Activated CD8-positive, alpha-beta T cell treated with anti-CD3 and anti-CD28 coated beads for 36 hours (primary cell): ENCODE measurements at regions not wholly inside any gene's neighbourhood (a gene's known extent, or its start where the extent isn't known, plus 50 kb on each side); places are given as distances from the start of the nearest gene placed in this dataset.

ENCODE experiments used
- ATAC-seq: fragments of 200-7000 bp; cut with Tn5 transposase; one replicate; pipeline ENCODE4 v1.10.0; 2021; ENCODE audit warnings: mild to moderate bottlenecking, moderate library complexity
- CTCF ChIA-PET: fragments of 350-600 bp; sonication (Branson Sonifier 250); formaldehyde crosslinking; loops from one replicate; lab custom pipeline; 2021; ENCODE audit warnings: antibody characterized with exemption; lab: Charles Lee
- POLR2A ChIA-PET: fragments of 350-600 bp; sonication (Branson Sonifier 250); formaldehyde crosslinking; loops from one replicate; lab custom pipeline; 2021; ENCODE audit warnings: antibody characterized with exemption; lab: Charles Lee
- DNase-seq: peaks from one replicate; pipeline ENCODE4 v3.0.0-alpha.2; 2020
- H3K27ac Mint-ChIP-seq: one replicate; pipeline ENCODE4 v1.8.0; 2021; ENCODE audit warnings: mild to moderate bottlenecking, mixed read lengths
- H3K27me3 Mint-ChIP-seq: one replicate; pipeline ENCODE4 v1.8.0; 2021; ENCODE audit warnings: mixed read lengths
- H3K36me3 Mint-ChIP-seq: one replicate; pipeline ENCODE4 v1.8.0; 2021; ENCODE audit warnings: low read depth, mixed read lengths
- H3K4me1 Mint-ChIP-seq: one replicate; pipeline ENCODE4 v1.8.0; 2021; ENCODE audit warnings: low read depth, mixed read lengths
- H3K4me3 Mint-ChIP-seq: one replicate; pipeline ENCODE4 v1.8.0; 2021; ENCODE audit warnings: mild to moderate bottlenecking, moderate library complexity, mixed read lengths
- H3K9me3 Mint-ChIP-seq: one replicate; pipeline ENCODE4 v1.8.0; 2021; ENCODE audit warnings: mixed read lengths
- intact Hi-C: fragments of 100-400 bp; cut with micrococcal nuclease; formaldehyde crosslinking; loops from one replicate; pipeline ENCODE4 v1.10.0; 2022
- TF ChIP-seq, protein P1 (sequence below): fragments of 200-600 bp; IDR thresholded peaks from one replicate; pipeline ENCODE4 v1.8.0; 2022; ENCODE audit warnings: antibody characterized with exemption, mild to moderate bottlenecking

DNA sequence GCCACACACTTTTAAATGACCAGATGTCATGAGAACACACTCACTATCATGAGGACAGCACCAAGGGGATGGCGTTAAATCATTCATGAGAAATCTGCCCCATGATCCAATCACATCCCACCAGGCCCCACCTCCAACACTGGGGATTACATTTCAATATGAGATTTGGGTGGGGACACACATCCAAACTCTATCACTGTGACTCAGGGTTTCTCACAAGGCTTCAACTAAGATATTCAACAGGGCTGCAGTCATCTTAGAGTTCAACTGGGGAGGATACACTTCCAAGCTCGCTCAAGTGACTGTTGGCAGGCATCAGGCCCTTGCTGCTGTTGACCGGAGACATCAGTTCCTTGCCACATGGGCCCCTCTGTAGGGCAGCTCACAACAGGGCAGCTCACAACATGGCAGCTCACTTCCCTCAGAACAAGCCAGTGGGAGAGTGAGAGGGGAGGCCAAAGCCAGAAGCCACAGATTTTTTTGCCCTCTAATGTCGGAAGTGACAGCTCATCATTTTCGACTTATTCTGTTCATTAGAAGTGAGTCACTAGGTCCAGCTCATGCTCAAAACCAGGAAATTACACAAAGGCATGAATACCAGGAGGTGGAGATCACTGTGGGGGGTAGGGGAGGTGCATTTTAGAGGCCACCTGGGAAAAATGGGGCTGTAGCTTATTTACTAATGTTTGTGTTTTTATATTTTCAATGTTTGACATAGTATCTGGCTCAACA, 50.8 kb upstream of the PTHLH start:
- Mint-ChIP-seq H3K4me1 (no peaks in the 10 kb centered on the region), H3K4me3 (no peak overlapping the region), H3K36me3 (no peaks in the 10 kb centered on the region), H3K27ac (no peak overlapping the region), H3K9me3 (peaks cover 1% of the 10 kb centered on the region), H3K27me3 (peaks cover 13% of the 10 kb centered on the region)
- intact Hi-C loops, result no loop called here
- ChIA-PET POLR2A (no interaction called here), CTCF (no interaction called here)
- TF ChIP-seq, protein P1, sequence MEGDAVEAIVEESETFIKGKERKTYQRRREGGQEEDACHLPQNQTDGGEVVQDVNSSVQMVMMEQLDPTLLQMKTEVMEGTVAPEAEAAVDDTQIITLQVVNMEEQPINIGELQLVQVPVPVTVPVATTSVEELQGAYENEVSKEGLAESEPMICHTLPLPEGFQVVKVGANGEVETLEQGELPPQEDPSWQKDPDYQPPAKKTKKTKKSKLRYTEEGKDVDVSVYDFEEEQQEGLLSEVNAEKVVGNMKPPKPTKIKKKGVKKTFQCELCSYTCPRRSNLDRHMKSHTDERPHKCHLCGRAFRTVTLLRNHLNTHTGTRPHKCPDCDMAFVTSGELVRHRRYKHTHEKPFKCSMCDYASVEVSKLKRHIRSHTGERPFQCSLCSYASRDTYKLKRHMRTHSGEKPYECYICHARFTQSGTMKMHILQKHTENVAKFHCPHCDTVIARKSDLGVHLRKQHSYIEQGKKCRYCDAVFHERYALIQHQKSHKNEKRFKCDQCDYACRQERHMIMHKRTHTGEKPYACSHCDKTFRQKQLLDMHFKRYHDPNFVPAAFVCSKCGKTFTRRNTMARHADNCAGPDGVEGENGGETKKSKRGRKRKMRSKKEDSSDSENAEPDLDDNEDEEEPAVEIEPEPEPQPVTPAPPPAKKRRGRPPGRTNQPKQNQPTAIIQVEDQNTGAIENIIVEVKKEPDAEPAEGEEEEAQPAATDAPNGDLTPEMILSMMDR, result no peak
- ATAC-seq (no peak), DNase-seq (no peak)

GRCh38 chr12:28024231-28024995, 51.9 kb upstream of the PTHLH start:
- H3K36me3 Mint-ChIP-seq, result no peaks in the 10 kb centered on the region
- ATAC-seq, result no peak
- H3K27me3 Mint-ChIP-seq, result peaks cover 9% of the 10 kb centered on the region
- DNase-seq, result no peak
- TF ChIP-seq, protein P1, result no peak
- no peak overlapping the region for H3K4me3 Mint-ChIP-seq
- ChIA-PET POLR2A (no interaction called here), CTCF (interaction anchor here (0.9 kb wide), 1 partner anchor 35 kb away, joined by 3 read pairs; no protein-coding TSS in a partner anchor)
- intact Hi-C loops, result no loop called here
- no peaks in the 10 kb centered on the region for H3K4me1 Mint-ChIP-seq
- no peak overlapping the region for H3K27ac Mint-ChIP-seq
- H3K9me3 Mint-ChIP-seq, result peaks cover 1% of the 10 kb centered on the region

DNA sequence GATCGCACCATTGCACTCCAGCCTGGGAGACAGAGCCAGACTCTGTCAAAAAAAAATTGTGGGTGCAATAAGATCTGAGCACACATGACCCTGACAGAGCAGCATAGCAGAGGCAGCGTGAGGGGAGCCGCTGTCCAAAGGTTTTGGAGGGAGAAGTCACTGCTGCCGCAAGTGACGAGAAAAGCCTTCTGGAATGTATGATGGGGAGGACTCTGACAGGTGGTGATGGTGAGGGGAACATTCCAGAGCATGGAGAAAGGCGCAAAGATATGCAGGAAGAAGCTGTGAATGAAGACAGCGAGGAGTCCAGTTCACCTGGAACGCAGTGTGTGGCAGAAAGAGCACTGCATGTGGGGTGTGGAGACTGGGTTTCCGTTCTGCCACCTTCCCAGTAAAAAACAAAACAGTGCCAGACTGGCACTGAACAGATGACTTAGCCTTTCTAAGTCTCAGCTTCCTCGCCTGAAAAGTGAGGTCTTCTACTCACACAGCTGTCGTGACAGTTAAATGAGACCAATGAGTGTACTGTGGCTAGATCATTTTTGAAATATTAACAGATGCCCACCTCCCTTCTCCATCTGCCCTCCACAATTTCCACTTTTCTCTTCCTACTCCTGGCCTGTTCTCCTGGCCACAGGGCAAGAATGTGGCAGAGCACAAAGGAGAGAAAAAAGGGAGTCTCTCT, 53.4 kb upstream of the PTHLH start:
- intact Hi-C loops, result no loop called here
- no peaks in the 10 kb centered on the region for H3K4me1 Mint-ChIP-seq
- DNase-seq (no peak), ATAC-seq (no peak)
- POLR2A ChIA-PET, result no interaction called here
- CTCF ChIA-PET, result no interaction called here
- H3K9me3 Mint-ChIP-seq, result peaks cover 1% of the 10 kb centered on the region
- H3K27me3 Mint-ChIP-seq, result peaks cover 7% of the 10 kb centered on the region
- TF ChIP-seq, protein P1, result no peak
- H3K36me3 Mint-ChIP-seq, result no peaks in the 10 kb centered on the region
- no peak overlapping the region for H3K27ac Mint-ChIP-seq
- H3K4me3 Mint-ChIP-seq, result no peak overlapping the region

DNA sequence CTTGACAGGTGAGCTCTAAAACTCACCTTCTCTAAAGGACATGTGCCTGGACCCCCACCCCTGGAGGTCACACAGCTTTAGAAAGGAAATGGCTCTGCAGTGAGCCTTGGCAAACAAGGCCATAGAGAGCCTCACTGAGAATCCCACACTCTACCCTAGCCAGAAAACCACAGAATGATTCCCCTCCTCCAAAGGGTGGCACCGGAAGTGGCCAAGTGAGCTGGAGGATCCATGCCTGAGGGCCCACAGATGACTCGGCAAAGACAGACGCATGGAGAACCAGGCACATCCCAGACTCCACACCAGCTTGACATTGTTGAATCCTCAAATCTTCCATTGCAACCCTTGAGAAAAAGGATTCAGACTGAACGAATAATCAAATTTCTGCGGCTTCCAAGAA, 54.2 kb upstream of the PTHLH start:
- POLR2A ChIA-PET, result no interaction called here

More for the DNA sequence above, 54.2 kb upstream of the PTHLH start:
- ATAC-seq (no peak), DNase-seq (no peak)
- Mint-ChIP-seq H3K4me3 (no peak overlapping the region), H3K27ac (no peak overlapping the region), H3K4me1 (no peaks in the 10 kb centered on the region), H3K9me3 (peaks cover 1% of the 10 kb centered on the region), H3K27me3 (peaks cover 7% of the 10 kb centered on the region), H3K36me3 (no peaks in the 10 kb centered on the region)
- TF ChIP-seq, protein P1, result no peak
- intact Hi-C loops, result no loop called here
- CTCF ChIA-PET, result no interaction called here
